ENCODE measurements at regions not wholly inside any gene's neighbourhood (a gene's known extent, or its start where the extent isn't known, plus 50 kb on each side); places are given as distances from the start of the nearest gene placed in this dataset.

GRCh38 chr6:153780011-153780410 lies 259.0 kb upstream of the OPRM1 start:
- DNase-seq = no peak

- DNase-seq = no peak
Observed at GRCh38 chr6:153778216-153778615, 260.8 kb upstream of the OPRM1 start.

GRCh38 chr6:153771577-153771976 lies 267.5 kb upstream of the OPRM1 start:
- no peak for DNase-seq

- no peak for DNase-seq
Observed at GRCh38 chr6:153767127-153767526, 271.9 kb upstream of the OPRM1 start.

- DNase-seq = no peak
Observed at GRCh38 chr6:153758516-153758915, 280.5 kb upstream of the OPRM1 start.

GRCh38 chr6:153735761-153736160 lies 303.3 kb upstream of the OPRM1 start:
- no peak for DNase-seq

- DNase-seq = no peak
Observed at GRCh38 chr6:153729189-153729588, 309.9 kb upstream of the OPRM1 start.

- DNase-seq = no peak
Observed at GRCh38 chr6:153727885-153728284, 311.2 kb upstream of the OPRM1 start.

GRCh38 chr6:153725456-153725855 lies 313.6 kb upstream of the OPRM1 start:
- DNase-seq = no peak

- no peak for DNase-seq
Observed at GRCh38 chr6:153720732-153721131, 318.3 kb upstream of the OPRM1 start.

- no peak for DNase-seq
Observed at GRCh38 chr6:153705429-153705828, 333.6 kb upstream of the OPRM1 start.

- no peak for DNase-seq
Observed at GRCh38 chr6:153702671-153703070, 336.4 kb upstream of the OPRM1 start.

- no peak for DNase-seq
Observed at GRCh38 chr6:153698637-153699036, 340.4 kb upstream of the OPRM1 start.

GRCh38 chr6:153698001-153698400 lies 341.0 kb upstream of the OPRM1 start:
- DNase-seq = no peak

GRCh38 chr6:153677522-153677921 lies 361.5 kb upstream of the OPRM1 start:
- no peak for DNase-seq

GRCh38 chr6:153673750-153674149 lies 365.3 kb upstream of the OPRM1 start:
- no peak for DNase-seq

GRCh38 chr6:153673225-153673624 lies 365.8 kb upstream of the OPRM1 start:
- DNase-seq = no peak

GRCh38 chr6:153670403-153671026 lies 368.5 kb upstream of the OPRM1 start:
- DNase-seq = no peak

- no peak for DNase-seq
Observed at GRCh38 chr6:153668758-153669157, 370.3 kb upstream of the OPRM1 start.

- DNase-seq = no peak
Observed at GRCh38 chr6:153662982-153663381, 376.1 kb upstream of the OPRM1 start.

GRCh38 chr6:153645326-153645725 lies 393.7 kb upstream of the OPRM1 start:
- DNase-seq = no peak

GRCh38 chr6:153644000-153644399 lies 395.0 kb upstream of the OPRM1 start:
- DNase-seq = no peak

GRCh38 chr6:153634416-153634815 lies 404.6 kb upstream of the OPRM1 start:
- no peak for DNase-seq

GRCh38 chr6:153625089-153625488 lies 414.0 kb upstream of the OPRM1 start:
- no peak for DNase-seq

GRCh38 chr6:153624528-153624927 lies 414.5 kb upstream of the OPRM1 start:
- no peak for DNase-seq

GRCh38 chr6:153623496-153623895 lies 415.5 kb upstream of the OPRM1 start:
- DNase-seq = no peak

Data from stimulated activated CD4-positive, alpha-beta T cell treated with anti-CD3 and anti-CD28 coated beads, Interleukin-15, amount 100 ng/mL, for 24 hours (primary cell).